H9 (cell line): ENCODE measurements at regions not wholly inside any gene's neighbourhood (a gene's known extent, or its start where the extent isn't known, plus 50 kb on each side); places are given as distances from the start of the nearest gene placed in this dataset.

Experiments
- DNase-seq: peaks from one replicate; pipeline ENCODE4 v3.0.0-alpha.2; 2017
- H2AFZ ChIP-seq: one replicate; pipeline ENCODE4 v1.6.1; 2013; ENCODE audit warnings: mild to moderate bottlenecking, low read length, control low read depth, moderate library complexity
- H2AK5ac ChIP-seq: 2 replicates; pipeline ENCODE4 v1.6.1; 2013; ENCODE audit warnings: low read length, control low read depth, mixed read lengths; ENCODE audit not compliant: insufficient read length
- H2BK120ac ChIP-seq: one replicate; pipeline ENCODE4 v1.6.1; 2013; ENCODE audit warnings: low read depth, mild to moderate bottlenecking, low read length, control low read depth, inconsistent platforms; ENCODE audit not compliant: poor library complexity, severe bottlenecking
- H2BK12ac ChIP-seq: 2 replicates; pipeline ENCODE4 v1.6.1; 2013; ENCODE audit warnings: low read length, control low read depth, mixed read lengths, low read depth; ENCODE audit not compliant: insufficient read length
- H2BK15ac ChIP-seq: 2 replicates; pipeline ENCODE4 v1.6.1; 2013; ENCODE audit warnings: low read depth, low read length, control low read depth
- H2BK20ac ChIP-seq: one replicate; pipeline ENCODE4 v1.6.1; 2013; ENCODE audit warnings: low read depth, mild to moderate bottlenecking, low read length, control low read depth, inconsistent platforms; ENCODE audit not compliant: poor library complexity, severe bottlenecking
- H2BK5ac ChIP-seq: 2 replicates; pipeline ENCODE4 v1.6.1; 2013; ENCODE audit warnings: low read length, control low read depth, mixed read lengths; ENCODE audit not compliant: insufficient read length
- H3K14ac ChIP-seq: 2 replicates; pipeline ENCODE4 v1.6.1; 2013; ENCODE audit warnings: low read length, control low read depth; ENCODE audit not compliant: insufficient read depth
- H3K18ac ChIP-seq: 2 replicates; pipeline ENCODE4 v1.6.1; 2013; ENCODE audit warnings: low read depth, mild to moderate bottlenecking, mixed read lengths, low read length, control low read depth; ENCODE audit not compliant: insufficient read length
- H3K23ac ChIP-seq: 2 replicates; pipeline ENCODE4 v1.6.1; 2013; ENCODE audit warnings: low read length, control low read depth, mixed read lengths, low read depth; ENCODE audit not compliant: insufficient read length
- H3K23me2 ChIP-seq: 2 replicates; pipeline ENCODE4 v1.6.1; 2013; ENCODE audit warnings: low read depth, mild to moderate bottlenecking, mixed read lengths, low read length, control low read depth; ENCODE audit not compliant: insufficient read length, poor library complexity, severe bottlenecking
- H3K27ac ChIP-seq: 2 replicates; pipeline ENCODE4 v1.5.1; 2013; ENCODE audit warnings: low read length, control low read depth, mixed read lengths, low read depth; ENCODE audit not compliant: insufficient read length
- H3K27me3 ChIP-seq: 2 replicates; pipeline ENCODE4 v1.6.1; 2013; ENCODE audit warnings: low read length, control low read depth, inconsistent platforms; ENCODE audit not compliant: insufficient read depth
- H3K4ac ChIP-seq: 2 replicates; pipeline ENCODE4 v1.6.1; 2013; ENCODE audit warnings: low read depth, mild to moderate bottlenecking, control low read depth, inconsistent platforms, low read length, moderate library complexity
- H3K4me1 ChIP-seq: 2 replicates; pipeline ENCODE4 v1.6.1; 2013; ENCODE audit warnings: low read length, control low read depth, inconsistent platforms; ENCODE audit not compliant: insufficient read depth
- H3K4me2 ChIP-seq: 2 replicates; pipeline ENCODE4 v1.6.1; 2013; ENCODE audit warnings: low read length, control low read depth, mixed read lengths; ENCODE audit not compliant: insufficient read length, insufficient read depth
- H3K56ac ChIP-seq: 2 replicates; pipeline ENCODE4 v1.6.1; 2013; ENCODE audit warnings: low read depth, mild to moderate bottlenecking, mixed read lengths, low read length, control low read depth; ENCODE audit not compliant: insufficient read length
- H3K79me1 ChIP-seq: 2 replicates; pipeline ENCODE4 v1.6.1; 2013; ENCODE audit warnings: low read depth, mild to moderate bottlenecking, moderate library complexity, low read length, control low read depth, inconsistent platforms; ENCODE audit not compliant: insufficient read depth, poor library complexity, severe bottlenecking
- H3K79me2 ChIP-seq: 2 replicates; pipeline ENCODE4 v1.6.1; 2013; ENCODE audit warnings: low read length, control low read depth, inconsistent platforms; ENCODE audit not compliant: insufficient read depth
- H3K9ac ChIP-seq: 2 replicates; pipeline ENCODE4 v1.6.1; 2013; ENCODE audit warnings: low read length, control low read depth, mixed read lengths; ENCODE audit not compliant: insufficient read length; ENCODE audit errors: extremely low read depth
- H3K9me3 ChIP-seq: one replicate; pipeline ENCODE4 v1.6.1; 2013; ENCODE audit warnings: low read depth, low read length, inconsistent platforms; ENCODE audit not compliant: control insufficient read depth
- H3T11ph ChIP-seq: one replicate; pipeline ENCODE4 v1.6.1; 2013; ENCODE audit warnings: mild to moderate bottlenecking, low read length, control low read depth, inconsistent platforms
- H4K20me1 ChIP-seq: one replicate; pipeline ENCODE4 v1.6.1; 2013; ENCODE audit not compliant: control insufficient read depth, insufficient read length, insufficient read depth
- H4K5ac ChIP-seq: 2 replicates; pipeline ENCODE4 v1.6.1; 2013; ENCODE audit warnings: low read depth, mild to moderate bottlenecking, mixed read lengths, low read length, control low read depth; ENCODE audit not compliant: insufficient read length
- H4K8ac ChIP-seq: replicated peaks from 2 replicates; pipeline ENCODE4 v1.6.1; 2013; ENCODE audit warnings: low read length, control low read depth, mixed read lengths, low read depth; ENCODE audit not compliant: insufficient read length
- H4K91ac ChIP-seq: 2 replicates; pipeline ENCODE4 v1.6.1; 2013; ENCODE audit warnings: low read depth, mild to moderate bottlenecking, moderate library complexity, mixed read lengths, low read length, control low read depth; ENCODE audit not compliant: insufficient read length
- H3K27ac Mint-ChIP-seq, 3 experiments: 2 replicates in 2 of 3; 3 replicates in 1 of 3; pipeline ENCODE4 v1.8.0; 2020 to 2021; ENCODE audit warnings: mixed read lengths in 3 of 3, mild to moderate bottlenecking in 1 of 3, moderate library complexity in 1 of 3
- H3K27me3 Mint-ChIP-seq: 2 replicates; pipeline ENCODE4 v1.8.0; 2021; ENCODE audit warnings: low read depth, mild to moderate bottlenecking, moderate library complexity, mixed read lengths
- H3K36me3 Mint-ChIP-seq, 3 experiments: 2 replicates in 2 of 3; 3 replicates in 1 of 3; pipeline ENCODE4 v1.8.0; 2020 to 2021; ENCODE audit warnings: low read depth in 3 of 3, mixed read lengths in 3 of 3; ENCODE audit not compliant: insufficient read depth in 1 of 3
- H3K4me1 Mint-ChIP-seq, 2 experiments: 2 replicates each; pipeline ENCODE4 v1.8.0; 2020; ENCODE audit warnings: mixed read lengths in 2 of 2
- H3K4me3 Mint-ChIP-seq, 2 experiments: 2 replicates in 1 of 2; 3 replicates in 1 of 2; pipeline ENCODE4 v1.8.0; 2020 to 2021; ENCODE audit warnings: mild to moderate bottlenecking in 2 of 2, mixed read lengths in 2 of 2, moderate library complexity in 1 of 2
- H3K9me3 Mint-ChIP-seq, 2 experiments: 2 replicates in 1 of 2; 3 replicates in 1 of 2; pipeline ENCODE4 v1.8.0; 2020; ENCODE audit warnings: mild to moderate bottlenecking in 2 of 2, mixed read lengths in 2 of 2, moderate library complexity in 1 of 2
- WGBS: extraction: QIAGEN DNeasy Blood & Tissue Kit; methylation state at CpG from one replicate; pipeline ENCODE4 v1.1.7; 2013; ENCODE audit warnings: missing lambda C conversion rate, low lambda C conversion rate, mixed read lengths; ENCODE audit not compliant: insufficient read length; ENCODE audit errors: extremely low coverage; 5-methylcytosine and 5-hydroxymethylcytosine counted together
- TF ChIP-seq, protein P1 (sequence below): fragments of 200-600 bp; sonication (generic); conservative IDR thresholded peaks from 3 replicates; pipeline ENCODE4 v1.8.0; 2021; ENCODE audit warnings: antibody characterized with exemption, mild to moderate bottlenecking

GRCh38 chr4:15297344-15297743, 130.5 kb upstream of the C1QTNF7 start:
- Mint-ChIP-seq H3K36me3 (no peaks in the 10 kb centered on the region), H3K27me3 (peaks cover 6% of the 10 kb centered on the region), H3K4me3 (no peak overlapping the region), H3K4me1 (no peaks in the 10 kb centered on the region), H3K27ac (no peak overlapping the region; a peak in 1 of 7 replicates), H3K9me3 (peaks cover 0 to 2% of the 10 kb centered on the region in 2 experiments; a peak in 1 of 5 replicates)
- Histone ChIP-seq H3K9me3 (no peaks in the 10 kb centered on the region), H4K8ac (no peak overlapping the region), H3K4me1 (peaks cover 2% of the 10 kb centered on the region; the same call in 1 of the 2 replicates), H3K79me2 (no peaks in the 10 kb centered on the region), H2BK12ac (no peak overlapping the region), H3K18ac (no peak overlapping the region), H3K14ac (no peak overlapping the region), H3K79me1 (no peaks in the 10 kb centered on the region), H2BK20ac (no peak overlapping the region), H3K4me2 (no peak overlapping the region), H2BK120ac (no peak overlapping the region), H3T11ph (no peak overlapping the region), H3K27me3 (no peaks in the 10 kb centered on the region), H3K4ac (no peak overlapping the region), H3K27ac (no peak overlapping the region), H3K56ac (no peak overlapping the region), H2BK15ac (no peak overlapping the region), H2BK5ac (no peak overlapping the region), H4K5ac (no peak overlapping the region), H3K9ac (no peak overlapping the region), H2AFZ (no peak overlapping the region), H4K20me1 (no peaks in the 10 kb centered on the region), H2AK5ac (no peak overlapping the region), H3K23me2 (no peaks in the 10 kb centered on the region), H3K23ac (no peak overlapping the region), H4K91ac (no peak overlapping the region)
- TF ChIP-seq, protein P1, sequence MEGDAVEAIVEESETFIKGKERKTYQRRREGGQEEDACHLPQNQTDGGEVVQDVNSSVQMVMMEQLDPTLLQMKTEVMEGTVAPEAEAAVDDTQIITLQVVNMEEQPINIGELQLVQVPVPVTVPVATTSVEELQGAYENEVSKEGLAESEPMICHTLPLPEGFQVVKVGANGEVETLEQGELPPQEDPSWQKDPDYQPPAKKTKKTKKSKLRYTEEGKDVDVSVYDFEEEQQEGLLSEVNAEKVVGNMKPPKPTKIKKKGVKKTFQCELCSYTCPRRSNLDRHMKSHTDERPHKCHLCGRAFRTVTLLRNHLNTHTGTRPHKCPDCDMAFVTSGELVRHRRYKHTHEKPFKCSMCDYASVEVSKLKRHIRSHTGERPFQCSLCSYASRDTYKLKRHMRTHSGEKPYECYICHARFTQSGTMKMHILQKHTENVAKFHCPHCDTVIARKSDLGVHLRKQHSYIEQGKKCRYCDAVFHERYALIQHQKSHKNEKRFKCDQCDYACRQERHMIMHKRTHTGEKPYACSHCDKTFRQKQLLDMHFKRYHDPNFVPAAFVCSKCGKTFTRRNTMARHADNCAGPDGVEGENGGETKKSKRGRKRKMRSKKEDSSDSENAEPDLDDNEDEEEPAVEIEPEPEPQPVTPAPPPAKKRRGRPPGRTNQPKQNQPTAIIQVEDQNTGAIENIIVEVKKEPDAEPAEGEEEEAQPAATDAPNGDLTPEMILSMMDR: no peak
- no peak for DNase-seq
- no CpG with 5 or more reads among the region's 3 CpGs for WGBS
